ENCODE measurements at regions not wholly inside any gene's neighbourhood (a gene's known extent, or its start where the extent isn't known, plus 50 kb on each side); places are given as distances from the start of the nearest gene placed in this dataset.

- no peak for TF ChIP-seq CTCF (IDR thresholded peaks at IDR 0.05 in 2 of 3, conservative IDR thresholded peaks at IDR 0.05 in 1 of 3; ENCODE audit: borderline replicate concordance in 1 of 3, insufficient read depth in 1 of 3, low read depth in 2 of 3, low read length in 2 of 3)
- no peak for TF ChIP-seq ZBTB33 (IDR thresholded peaks at IDR 0.05; ENCODE audit: extremely low read depth, insufficient replicate concordance, low read length)
- no peak for TF ChIP-seq YY1 (IDR thresholded peaks at IDR 0.05; ENCODE audit: extremely low read depth, insufficient replicate concordance, low read depth, low read length)
- TF ChIP-seq POLR2A (IDR thresholded peaks at IDR 0.05; ENCODE audit: borderline replicate concordance, extremely low read depth, insufficient read depth, insufficient read length) = no peak
- no peak for TF ChIP-seq REST (IDR thresholded peaks at IDR 0.05; ENCODE audit: low read depth)
- no peak for TF ChIP-seq POLR2AphosphoS5 (IDR thresholded peaks at IDR 0.05; ENCODE audit: low read depth, low read length)
- no peak for TF ChIP-seq SP1 (IDR thresholded peaks at IDR 0.05; ENCODE audit: low read depth)
- no peak for TF ChIP-seq RAD21 (IDR thresholded peaks at IDR 0.05; ENCODE audit: low read depth)
- TF ChIP-seq CBX3 (IDR thresholded peaks at IDR 0.05; ENCODE audit: low read depth) = no peak
These were observed 387.7 kb downstream of the RND3 start for GRCh38 chr2:150099805-150100204.
